Endothelial cell of umbilical vein (primary cell): ENCODE measurements at regions not wholly inside any gene's neighbourhood (a gene's known extent, or its start where the extent isn't known, plus 50 kb on each side); places are given as distances from the start of the nearest gene placed in this dataset.

ENCODE experiments used
- BruUV-seq: library from RNA; stranded (reverse); fragments of 400-500 nt; replicated peaks from 2 replicates; lab custom pipeline; 2021; lab: Mats Ljungman, UMichigan
- CTCF ChIA-PET: fragments of 300-600, 350-600 bp; sonication (Branson Sonifier 250); formaldehyde crosslinking; loops from one replicate; lab custom pipeline; 2021; ENCODE audit warnings: antibody characterized with exemption, inconsistent platforms; lab: Charles Lee
- POLR2A ChIA-PET: fragments of 300-600, 350-600 bp; sonication (Branson Sonifier 250); formaldehyde crosslinking; loops from one replicate; lab custom pipeline; 2021; ENCODE audit warnings: antibody characterized with exemption, inconsistent platforms; lab: Charles Lee
- DNase-seq: peaks from one replicate; pipeline ENCODE4 v3.0.0-alpha.2; 2011; ENCODE audit warnings: low read depth, low spot score
- FAIRE-seq: peaks from 2 replicates; lab custom pipeline; 2011; peaks lifted over from hg19 to GRCh38; lab: Jason Lieb, UNC
- H2AFZ ChIP-seq: 2 replicates; pipeline ENCODE4 v1.6.0; 2012; ENCODE audit warnings: low read depth, low read length, control low read depth, inconsistent platforms
- H3K27ac ChIP-seq: 2 replicates; pipeline ENCODE4 v1.5.1; 2011; ENCODE audit warnings: low read depth, mild to moderate bottlenecking, control low read depth, low read length, moderate library complexity; ENCODE audit not compliant: insufficient read depth
- H3K27me3 ChIP-seq, 2 experiments: 2 replicates each; pipeline versions ENCODE4 v1.6.0 to v1.6.1; 2011; ENCODE audit warnings: low read length in 2 of 2, mixed read lengths in 1 of 2; ENCODE audit not compliant: control insufficient read depth in 2 of 2, insufficient read depth in 2 of 2
- H3K36me3 ChIP-seq, 2 experiments: 2 replicates in 1 of 2; 3 replicates in 1 of 2; pipeline ENCODE4 v1.5.1; 2011; ENCODE audit warnings: low read length in 2 of 2, mild to moderate bottlenecking in 1 of 2, moderate library complexity in 1 of 2; ENCODE audit not compliant: control insufficient read depth in 2 of 2, insufficient read depth in 2 of 2; ENCODE audit errors: extremely low read depth in 1 of 2
- H3K4me1 ChIP-seq: 3 replicates; pipeline ENCODE4 v1.5.1; 2011; ENCODE audit warnings: mild to moderate bottlenecking, low read length; ENCODE audit not compliant: control insufficient read depth, insufficient read depth; ENCODE audit errors: extremely low read depth
- H3K4me2 ChIP-seq: 2 replicates; pipeline ENCODE4 v1.6.1; 2011; ENCODE audit warnings: low read length, control low read depth, mixed read lengths; ENCODE audit not compliant: insufficient read depth
- H3K4me3 ChIP-seq, 3 experiments: fragments of 200-600 bp in 1 of 3; sonication (generic), shearing (Covaris generic) in 1 of 3; replicated peaks in 1 of 3; 2 replicates each; pipeline ENCODE4 v1.5.1; 2011 to 2016; ENCODE audit warnings: control low read depth in 3 of 3, low read length in 3 of 3, mild to moderate bottlenecking in 2 of 3, inconsistent platforms in 1 of 3, low read depth in 1 of 3, moderate library complexity in 1 of 3; ENCODE audit not compliant: insufficient read depth in 1 of 3
- H3K79me2 ChIP-seq: 2 replicates; pipeline ENCODE4 v1.6.0; 2012; ENCODE audit warnings: low read length, inconsistent platforms; ENCODE audit not compliant: control insufficient read depth, insufficient read depth
- H3K9ac ChIP-seq: replicated peaks from 2 replicates; pipeline ENCODE3; 2011; ENCODE audit warnings: low read length, control low read depth; ENCODE audit not compliant: insufficient read depth; ENCODE audit errors: extremely low read depth
- H3K9me1 ChIP-seq: replicated peaks from 3 replicates; pipeline ENCODE4 v1.6.0; 2011; ENCODE audit warnings: mild to moderate bottlenecking, low read length; ENCODE audit not compliant: control insufficient read depth, insufficient read depth; ENCODE audit errors: extremely low read depth
- H3K9me3 ChIP-seq: replicated peaks from 2 replicates; pipeline ENCODE4 v1.5.1; 2012; ENCODE audit warnings: low read length, inconsistent platforms; ENCODE audit not compliant: control insufficient read depth, insufficient read depth
- H4K20me1 ChIP-seq: replicated peaks from 2 replicates; pipeline ENCODE3; 2011; ENCODE audit warnings: mild to moderate bottlenecking, low read length; ENCODE audit not compliant: control insufficient read depth, insufficient read depth; ENCODE audit errors: extremely low read depth
- CTCF ChIP-seq, 2 donors: IDR thresholded peaks; 1 replicate in 1 of 2; 2 replicates in 1 of 2; pipeline ENCODE4 v1.5.1; 2011; ENCODE audit warnings: low read length in 2 of 2, mild to moderate bottlenecking in 2 of 2, moderate library complexity in 2 of 2, control low read depth in 1 of 2, inconsistent platforms in 1 of 2, low read depth in 1 of 2; ENCODE audit not compliant: insufficient read depth in 1 of 2; ENCODE audit errors: extremely low read depth in 1 of 2
- EZH2 ChIP-seq: IDR thresholded peaks from 2 replicates; pipeline ENCODE4 v1.6.1; 2012; ENCODE audit warnings: borderline replicate concordance, low read depth, mild to moderate bottlenecking, moderate library complexity, low read length, inconsistent platforms; ENCODE audit not compliant: severe bottlenecking
- FOS ChIP-seq: IDR thresholded peaks from 2 replicates; pipeline ENCODE4 v1.6.1; 2011; ENCODE audit warnings: mild to moderate bottlenecking, low read length, moderate library complexity, borderline replicate concordance; ENCODE audit not compliant: insufficient read depth
- GATA2 ChIP-seq: IDR thresholded peaks from 2 replicates; pipeline ENCODE4 v1.7.0; 2011; ENCODE audit warnings: low read depth, mild to moderate bottlenecking, moderate library complexity, mixed read lengths, low read length; ENCODE audit not compliant: insufficient read length, insufficient read depth
- JUN ChIP-seq: IDR thresholded peaks from 2 replicates; pipeline ENCODE4 v1.6.1; 2011; ENCODE audit warnings: borderline replicate concordance, low read depth; ENCODE audit not compliant: insufficient read length, insufficient read depth
- MAX ChIP-seq: IDR thresholded peaks from 2 replicates; pipeline ENCODE4 v1.6.1; 2011; ENCODE audit not compliant: insufficient read depth, insufficient read length
- MYC ChIP-seq: IDR thresholded peaks from one replicate; pipeline ENCODE4 v1.6.1; 2011; ENCODE audit warnings: mild to moderate bottlenecking, low read depth, low read length
- POLR2A ChIP-seq: IDR thresholded peaks from 2 replicates; pipeline ENCODE4 v1.6.1; 2012; ENCODE audit warnings: low read depth, mild to moderate bottlenecking, control low read depth, low read length
- POLR2AphosphoS5 ChIP-seq: IDR thresholded peaks from 2 replicates; pipeline ENCODE4 v1.6.1; 2012; ENCODE audit warnings: low read depth, mild to moderate bottlenecking, control low read depth, low read length, moderate library complexity; ENCODE audit not compliant: insufficient read depth
- dilution Hi-C: fragments of 300-500 bp; cut with MboI; formaldehyde crosslinking; loops from one replicate; pipeline ENCODE4 v1.15.0; 2019; ENCODE audit warnings: low sequenced_read_pairs; ENCODE audit not compliant: extremely low pct_ligation_motif_present
- intact Hi-C: fragments of 100-400 bp; cut with micrococcal nuclease; formaldehyde crosslinking; loops from one replicate; pipeline ENCODE4 v1.10.0; 2022

GRCh38 chr4:173752610-173753230, 222.7 kb upstream of the HAND2 start:
- Histone ChIP-seq H3K9me3 (no peaks in the 10 kb centered on the region), H3K27me3 (no peaks in the 10 kb centered on the region), H2AFZ (no peak overlapping the region), H3K27ac (no peak overlapping the region), H3K4me3 (no peak overlapping the region), H3K4me2 (no peak overlapping the region), H4K20me1 (no peaks in the 10 kb centered on the region), H3K9me1 (no peaks in the 10 kb centered on the region), H3K36me3 (no peaks in the 10 kb centered on the region), H3K9ac (no peak overlapping the region), H3K4me1 (no peaks in the 10 kb centered on the region), H3K79me2 (no peaks in the 10 kb centered on the region)
- FAIRE-seq (peak; percentile 21), DNase-seq (peak; percentile 23)
- dilution Hi-C loops, result no loop called here
- CTCF ChIA-PET, result interaction anchor here (0.7 to 1.5 kb wide), 6 partner anchors 14 to 434 kb away, joined by 3 to 18 read pairs (median 4); no protein-coding TSS in a partner anchor
- TF ChIP-seq FOS (no peak), CTCF (IDR thresholded peaks at IDR 0.05; ENCODE audit: extremely low read depth in 1 of 2, insufficient read depth in 1 of 2, low read depth in 1 of 2, low read length in 2 of 2) (peak; percentile 43 to 45)
- intact Hi-C loops, result loop anchor here (1.0 to 10.0 kb wide), 2 partner anchors 246 to 338 kb away; no protein-coding TSS in a partner anchor
- no TSS peak for BruUV-seq
- POLR2A ChIA-PET, result no interaction called here

GRCh38 chr4:173748353-173748752, 218.3 kb upstream of the HAND2 start:
- FAIRE-seq (no peak), DNase-seq (no peak)
- H4K20me1 ChIP-seq, result no peaks in the 10 kb centered on the region
- H3K9me1 ChIP-seq, result no peaks in the 10 kb centered on the region
- H3K4me1 ChIP-seq, result no peaks in the 10 kb centered on the region
- BruUV-seq, result no TSS peak
- no peaks in the 10 kb centered on the region for H3K27me3 ChIP-seq
- no peak overlapping the region for H3K4me3 ChIP-seq
- H2AFZ ChIP-seq, result no peak overlapping the region
- intact Hi-C loops, result no loop called here
- no peaks in the 10 kb centered on the region for H3K9me3 ChIP-seq
- POLR2A ChIA-PET, result no interaction called here
- no peaks in the 10 kb centered on the region for H3K79me2 ChIP-seq
- H3K9ac ChIP-seq, result no peak overlapping the region
- H3K4me2 ChIP-seq, result no peak overlapping the region
- no peaks in the 10 kb centered on the region for H3K36me3 ChIP-seq
- CTCF ChIA-PET, result no interaction called here
- no peak overlapping the region for H3K27ac ChIP-seq
- no peak for TF ChIP-seq CTCF (IDR thresholded peaks at IDR 0.05; ENCODE audit: extremely low read depth in 1 of 2, insufficient read depth in 1 of 2, low read depth in 1 of 2, low read length in 2 of 2)
- no peak for TF ChIP-seq EZH2
- no peak for TF ChIP-seq MYC
- TF ChIP-seq JUN, result no peak
- TF ChIP-seq POLR2A, result no peak
- TF ChIP-seq POLR2AphosphoS5, result no peak
- TF ChIP-seq FOS, result no peak
- no peak for TF ChIP-seq MAX
- TF ChIP-seq GATA2, result no peak
- dilution Hi-C loops, result no loop called here
